ENCODE measurements at regions not wholly inside any gene's neighbourhood (a gene's known extent, or its start where the extent isn't known, plus 50 kb on each side); places are given as distances from the start of the nearest gene placed in this dataset.
"Not testable (repeated sequence)": the region's sequence is repeated elsewhere in the genome, so short reads cannot be mapped to it uniquely, and the experiment has no call there.

GRCh38 chr5:68020461-68020969 lies 195.0 kb upstream of the PIK3R1 start:
- DNase-seq: not testable (repeated sequence)

- no peak for DNase-seq
These were observed 199.9 kb upstream of the PIK3R1 start for GRCh38 chr5:68015381-68016302.

- DNase-seq: no peak
These were observed 202.7 kb upstream of the PIK3R1 start for GRCh38 chr5:68012831-68013230.

- no peak for DNase-seq
These were observed 203.1 kb upstream of the PIK3R1 start for GRCh38 chr5:68012429-68012828.

- DNase-seq: no peak
These were observed 203.8 kb upstream of the PIK3R1 start for GRCh38 chr5:68011801-68012200.

GRCh38 chr5:68011259-68011760 lies 204.2 kb upstream of the PIK3R1 start:
- DNase-seq: no peak

- no peak for DNase-seq
These were observed 204.8 kb upstream of the PIK3R1 start for GRCh38 chr5:68010740-68011139.

GRCh38 chr5:68007451-68007850 lies 208.1 kb upstream of the PIK3R1 start:
- no peak for DNase-seq

GRCh38 chr5:68002836-68003235 lies 212.7 kb upstream of the PIK3R1 start:
- no peak for DNase-seq

- no peak for DNase-seq
These were observed 214.8 kb upstream of the PIK3R1 start for GRCh38 chr5:68000805-68001204.

GRCh38 chr5:67999391-67999790 lies 216.2 kb upstream of the PIK3R1 start:
- DNase-seq: no peak

GRCh38 chr5:67998709-67999261 lies 216.8 kb upstream of the PIK3R1 start:
- no peak for DNase-seq

- no peak for DNase-seq
These were observed 217.6 kb upstream of the PIK3R1 start for GRCh38 chr5:67997892-67998457.

- DNase-seq: no peak
These were observed 218.4 kb upstream of the PIK3R1 start for GRCh38 chr5:67997148-67997547.

- no peak for DNase-seq
These were observed 219.0 kb upstream of the PIK3R1 start for GRCh38 chr5:67996596-67996995.

GRCh38 chr5:67992923-67993322 lies 222.6 kb upstream of the PIK3R1 start:
- DNase-seq: no peak

GRCh38 chr5:67989456-67989855 lies 226.1 kb upstream of the PIK3R1 start:
- no peak for DNase-seq

- no peak for DNase-seq
These were observed 228.8 kb upstream of the PIK3R1 start for GRCh38 chr5:67986761-67987160.

- DNase-seq: no peak
These were observed 229.7 kb upstream of the PIK3R1 start for GRCh38 chr5:67985686-67986387.

GRCh38 chr5:67984546-67984945 lies 231.0 kb upstream of the PIK3R1 start:
- DNase-seq: no peak

- no peak for DNase-seq
These were observed 232.1 kb upstream of the PIK3R1 start for GRCh38 chr5:67983251-67984110.

GRCh38 chr5:67982160-67982559 lies 233.4 kb upstream of the PIK3R1 start:
- DNase-seq: not testable (repeated sequence)
